ENCODE measurements at regions not wholly inside any gene's neighbourhood (a gene's known extent, or its start where the extent isn't known, plus 50 kb on each side); places are given as distances from the start of the nearest gene placed in this dataset.
A peak's percentile ranks its signal among the peaks of the same experiment; 100 is the strongest.

GRCh38 chr1:192011525-192011924 lies 146.7 kb upstream of the RGS18 start:
- no peak for DNase-seq

DNA sequence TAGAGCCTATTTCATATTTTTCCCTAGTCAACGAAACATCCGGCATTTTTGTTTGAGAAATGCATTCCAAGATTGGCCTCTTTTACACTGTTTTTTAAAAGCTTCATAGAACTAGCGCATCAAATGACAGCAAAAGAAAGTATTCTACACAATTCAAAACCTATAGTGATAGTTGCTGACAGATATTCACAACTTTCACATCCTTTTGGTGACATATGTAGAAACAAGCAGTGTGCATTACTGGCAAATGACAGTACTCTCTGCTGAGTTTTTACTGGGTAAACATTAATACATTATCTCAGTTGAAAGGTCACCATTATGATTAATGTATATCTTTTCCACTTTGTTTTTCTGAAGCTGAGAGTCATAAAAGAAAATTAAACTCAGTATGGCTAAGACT lies 135.4 kb upstream of the RGS18 start:
- DNase-seq = no peak

DNA sequence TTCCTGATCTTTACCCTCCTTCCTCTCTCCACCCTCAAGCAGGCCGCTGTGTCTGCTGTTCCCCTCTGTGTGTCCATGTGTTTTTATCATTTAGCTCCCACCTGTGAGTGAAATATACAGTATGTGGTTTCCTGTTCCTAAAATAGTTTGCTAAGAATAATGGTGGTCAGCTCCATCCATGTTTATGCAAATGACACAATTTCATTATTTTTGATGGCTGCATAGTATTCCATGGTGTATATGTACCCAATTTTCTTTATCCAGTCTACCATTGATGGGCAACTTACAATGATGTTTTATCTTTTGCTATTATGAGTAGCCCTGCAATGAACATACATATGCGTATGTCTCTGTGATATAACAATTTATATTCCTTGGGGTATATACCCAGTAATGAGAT lies 133.4 kb upstream of the RGS18 start:
- no peak for DNase-seq

GRCh38 chr1:192038567-192038966 lies 119.7 kb upstream of the RGS18 start:
- no peak for DNase-seq

- no peak for DNase-seq
Observed at GRCh38 chr1:192045131-192045530, 113.1 kb upstream of the RGS18 start.

DNA sequence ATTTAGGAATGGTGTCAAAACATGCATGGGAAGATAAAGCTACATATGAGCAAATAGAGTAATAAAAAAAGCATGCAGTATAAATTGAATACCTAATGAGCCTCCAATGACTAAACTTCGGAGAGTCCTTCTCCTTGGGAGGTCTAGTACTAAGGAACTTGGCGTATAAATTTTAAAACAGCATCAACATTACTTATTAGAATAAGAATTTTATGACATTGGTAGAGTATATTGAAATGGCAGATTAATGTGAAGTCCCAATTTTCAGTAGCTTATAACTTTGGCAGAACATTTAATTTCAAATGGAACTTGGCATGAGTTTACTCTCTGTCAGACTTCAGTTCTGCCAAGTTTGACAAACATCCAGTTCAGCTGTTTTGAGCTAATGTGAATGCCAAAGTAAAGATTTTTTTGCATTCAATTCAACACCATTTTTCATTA lies 104.7 kb upstream of the RGS18 start:
- DNase-seq = no peak

DNA sequence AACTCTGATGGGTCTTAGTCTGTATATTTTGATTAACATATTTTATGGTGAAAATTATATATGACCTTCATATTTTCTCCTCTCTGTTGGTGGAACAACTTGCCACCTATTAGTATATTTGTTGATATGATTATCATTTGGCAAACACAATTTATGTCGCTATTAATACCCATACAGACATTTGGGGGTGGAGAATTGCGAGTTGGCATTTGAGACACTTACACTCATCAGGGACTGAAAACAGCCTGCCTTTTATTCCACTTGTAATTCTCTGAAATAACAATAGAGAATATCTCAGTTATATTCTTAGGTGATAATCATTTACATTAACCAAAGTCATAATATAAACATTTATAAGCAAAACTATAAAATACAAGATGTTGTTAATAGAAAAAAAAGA lies 100.5 kb upstream of the RGS18 start:
- DNase-seq = no peak

DNA sequence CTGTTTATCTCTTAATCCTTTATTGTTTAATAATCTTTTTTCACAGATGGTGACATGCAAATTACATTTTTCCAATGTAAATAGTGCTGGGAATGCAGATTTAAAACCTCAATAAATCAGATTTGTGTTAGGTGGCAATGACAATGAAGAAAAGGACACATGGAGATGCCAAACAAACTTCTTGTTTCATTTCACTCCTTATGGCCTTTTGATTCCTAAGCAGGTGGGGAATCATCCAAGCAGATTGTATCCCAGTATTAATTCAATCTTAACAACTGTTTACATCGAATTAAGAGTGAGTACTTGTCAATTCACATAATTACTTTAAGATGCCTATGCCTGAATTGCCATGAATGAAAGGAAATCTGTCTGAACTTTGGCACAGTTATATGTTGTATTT lies 98.9 kb upstream of the RGS18 start:
- DNase-seq = peak; percentile 45 to 83

DNA sequence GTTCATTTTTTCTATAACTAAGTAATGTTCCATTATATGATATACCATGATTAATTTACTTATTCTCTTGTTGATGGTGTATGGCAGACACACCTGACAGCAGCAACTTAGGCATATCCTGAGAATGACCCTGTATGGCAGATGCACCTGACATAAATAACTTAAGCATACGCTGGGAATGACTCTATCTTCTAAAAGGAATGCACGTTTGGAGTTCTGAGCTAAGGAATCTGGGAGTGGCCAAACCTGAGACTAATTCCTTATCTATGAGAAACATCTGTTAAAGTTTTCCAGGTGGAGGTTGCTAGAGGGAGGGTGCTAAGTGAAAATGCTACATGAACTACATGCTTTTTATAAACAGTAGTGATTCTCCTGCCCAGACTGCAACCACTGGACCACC lies 96.7 kb upstream of the RGS18 start:
- DNase-seq = no peak

DNA sequence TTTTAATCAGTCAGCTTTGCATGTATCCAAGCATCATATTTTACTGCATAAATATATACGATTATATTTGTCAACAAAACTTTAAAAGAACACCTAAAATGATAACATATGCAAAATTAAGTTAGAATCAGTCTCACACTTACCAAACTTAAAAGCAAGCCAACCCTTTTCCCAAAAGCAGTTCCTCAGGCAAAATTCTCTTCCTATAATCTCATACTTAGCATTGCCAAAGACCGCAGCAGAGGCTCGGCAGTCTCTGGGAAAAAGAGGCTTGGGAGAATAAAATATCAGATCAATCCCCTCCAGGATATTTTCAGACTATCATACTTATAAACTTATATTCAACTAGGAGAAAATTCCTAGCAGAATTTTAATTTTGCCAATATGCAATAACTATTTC lies 93.2 kb upstream of the RGS18 start:
- DNase-seq = no peak

GRCh38 chr1:192066202-192066601 lies 92.1 kb upstream of the RGS18 start:
- no peak for DNase-seq

DNA sequence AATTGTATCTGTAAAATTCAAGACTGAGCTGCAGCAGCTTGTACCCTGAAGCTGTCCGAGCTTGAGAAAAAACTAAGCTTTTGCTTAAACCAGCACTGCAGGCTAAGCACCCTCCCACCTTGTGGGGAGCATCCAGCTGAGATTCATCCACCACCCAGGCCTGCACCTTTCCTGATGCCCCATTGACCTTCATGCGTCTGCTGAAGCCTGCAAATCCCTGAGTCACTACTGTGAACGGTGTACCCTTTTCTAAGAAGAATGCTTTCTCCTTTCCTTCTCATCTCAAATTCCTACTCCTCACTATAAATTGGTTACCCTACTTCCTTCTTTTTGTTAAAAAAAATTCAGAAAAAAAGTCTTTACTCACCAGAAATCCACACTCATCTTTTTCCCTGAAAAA lies 90.9 kb upstream of the RGS18 start:
- DNase-seq = no peak

GRCh38 chr1:192070213-192070612 lies 88.0 kb upstream of the RGS18 start:
- DNase-seq = no peak

DNA sequence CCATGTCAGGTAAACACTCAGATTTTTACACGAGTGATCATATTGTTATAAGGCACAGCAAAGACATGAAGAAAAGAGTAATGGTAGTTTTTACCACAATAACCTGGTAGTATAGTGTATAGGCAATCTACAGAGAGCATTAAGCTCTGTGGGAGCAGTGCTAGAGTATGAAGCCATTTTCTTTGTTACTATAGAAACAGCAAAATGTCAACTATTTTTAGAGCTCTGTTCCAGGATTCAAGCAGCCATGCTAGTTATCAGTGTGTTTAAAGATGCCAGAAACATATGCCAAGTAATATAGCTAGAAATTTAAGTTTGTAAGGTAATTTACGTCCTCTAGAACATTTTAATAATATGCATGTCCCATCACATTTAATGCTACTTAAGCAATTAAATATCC lies 77.6 kb upstream of the RGS18 start:
- DNase-seq = no peak

- no peak for DNase-seq
Observed at GRCh38 chr1:192081359-192081758, 76.9 kb upstream of the RGS18 start.

- DNase-seq = no peak
Observed at GRCh38 chr1:192086644-192087043, 71.6 kb upstream of the RGS18 start.

DNA sequence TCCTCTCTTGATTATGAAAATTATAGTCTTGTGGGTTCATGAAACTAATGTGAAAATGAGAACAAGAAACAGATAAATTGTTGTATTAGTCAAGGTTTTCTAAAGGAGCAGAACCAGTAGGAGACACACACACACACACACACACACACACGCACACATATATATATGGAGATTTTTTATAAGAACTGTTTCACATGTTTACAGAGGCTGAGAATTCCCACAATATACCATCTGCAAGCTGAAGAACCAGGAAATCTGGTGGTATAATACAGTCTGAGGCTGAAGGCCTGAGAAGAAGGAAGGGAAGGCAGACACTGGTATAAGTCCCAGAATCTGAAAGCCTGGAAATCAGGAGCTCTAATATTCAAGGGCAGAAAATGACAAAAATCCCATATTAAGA lies 70.9 kb upstream of the RGS18 start:
- DNase-seq = no peak

DNA sequence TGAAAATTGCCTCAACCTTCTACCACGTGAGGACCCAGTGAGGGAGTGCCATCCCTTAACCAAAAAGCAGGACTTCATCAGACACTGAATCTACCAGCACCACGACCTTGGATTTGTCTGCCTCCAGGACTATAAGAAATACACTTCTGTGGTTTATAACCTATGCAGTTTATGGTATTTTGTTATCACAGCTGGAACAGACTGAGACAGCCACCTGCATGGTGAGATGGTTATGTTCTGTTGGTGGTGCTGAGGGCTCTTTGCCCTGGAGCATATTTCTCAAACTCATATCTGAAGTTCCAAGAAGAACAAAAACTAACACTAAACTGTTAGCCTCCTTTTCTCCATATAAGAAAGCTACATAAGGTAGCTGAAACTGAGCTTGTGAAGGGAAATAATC lies 69.8 kb upstream of the RGS18 start:
- DNase-seq = no peak

GRCh38 chr1:192098001-192098400 lies 60.3 kb upstream of the RGS18 start:
- DNase-seq = no peak

DNA sequence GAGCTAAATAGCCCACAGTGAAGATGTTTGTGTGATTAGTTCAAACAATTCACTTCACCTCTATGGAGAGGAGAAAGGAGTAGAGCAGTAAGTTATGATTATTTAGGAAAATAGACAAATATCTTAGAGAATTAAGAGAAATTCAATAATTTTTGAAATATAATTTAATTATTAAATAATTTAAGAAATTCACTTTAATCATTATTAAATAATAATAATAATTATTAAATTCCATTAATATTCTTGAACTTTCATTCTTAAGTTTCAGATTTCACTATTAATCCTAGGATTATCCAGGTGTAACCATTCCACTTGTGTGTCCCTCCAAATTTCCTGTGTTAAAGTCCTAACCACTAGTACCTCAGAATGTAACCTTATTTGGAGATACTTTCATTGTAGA lies 58.9 kb upstream of the RGS18 start:
- DNase-seq = no peak

DNA sequence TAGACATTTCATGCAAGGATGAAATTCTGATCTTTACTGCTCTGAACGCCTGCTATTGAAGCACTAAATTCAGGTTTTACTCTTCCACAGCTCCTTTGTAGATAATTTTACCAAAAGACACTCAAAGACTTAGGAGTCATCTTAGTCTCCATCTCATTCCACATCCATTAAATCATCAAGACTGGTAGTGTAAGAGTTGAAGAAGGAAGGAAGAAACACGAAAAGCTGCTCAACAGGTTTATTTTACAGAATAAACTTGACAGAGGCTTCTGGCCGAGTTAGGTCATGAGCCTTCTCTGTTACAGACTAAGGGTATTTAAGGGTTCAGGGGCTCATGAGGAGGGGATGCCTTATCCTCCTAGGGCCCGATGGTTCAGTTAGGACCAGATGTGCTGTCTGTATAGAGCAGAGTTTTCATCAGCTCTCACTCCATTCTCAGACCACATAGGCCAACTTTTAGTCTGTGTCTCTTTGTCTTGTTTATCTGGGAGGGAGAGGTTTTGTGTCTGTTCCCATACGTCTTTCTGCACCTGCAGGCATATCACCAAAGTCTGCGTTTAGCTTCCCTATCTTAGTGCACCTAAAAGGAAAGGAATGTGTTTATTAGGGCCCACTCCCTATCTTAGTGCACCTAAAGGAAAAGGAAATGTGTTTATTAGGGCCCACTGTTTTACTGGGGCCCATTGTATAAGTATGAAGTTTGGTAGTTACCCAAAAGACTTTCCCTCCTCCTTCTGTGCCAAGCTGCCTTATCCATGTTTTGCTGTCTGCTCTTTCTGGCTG lies 57.4 kb upstream of the RGS18 start:
- DNase-seq = no peak

GRCh38 chr1:192104128-192104527 lies 54.1 kb upstream of the RGS18 start:
- DNase-seq = no peak

- DNase-seq = no peak
Observed at GRCh38 chr1:192104852-192105251, 53.4 kb upstream of the RGS18 start.

GRCh38 chr1:192108161-192108560 lies 50.1 kb upstream of the RGS18 start:
- no peak for DNase-seq
